GM12873 (cell line): ENCODE measurements at regions not wholly inside any gene's neighbourhood (a gene's known extent, or its start where the extent isn't known, plus 50 kb on each side); places are given as distances from the start of the nearest gene placed in this dataset.
A peak's percentile ranks its signal among the peaks of the same experiment; 100 is the strongest.

ENCODE experiments used
- CTCF ChIP-seq: IDR thresholded peaks from 2 replicates; pipeline ENCODE4 v1.5.1; 2012; ENCODE audit warnings: low read depth, mild to moderate bottlenecking, moderate library complexity, low read length, control low read depth; ENCODE audit not compliant: insufficient read depth; ENCODE audit errors: missing control alignments

DNA sequence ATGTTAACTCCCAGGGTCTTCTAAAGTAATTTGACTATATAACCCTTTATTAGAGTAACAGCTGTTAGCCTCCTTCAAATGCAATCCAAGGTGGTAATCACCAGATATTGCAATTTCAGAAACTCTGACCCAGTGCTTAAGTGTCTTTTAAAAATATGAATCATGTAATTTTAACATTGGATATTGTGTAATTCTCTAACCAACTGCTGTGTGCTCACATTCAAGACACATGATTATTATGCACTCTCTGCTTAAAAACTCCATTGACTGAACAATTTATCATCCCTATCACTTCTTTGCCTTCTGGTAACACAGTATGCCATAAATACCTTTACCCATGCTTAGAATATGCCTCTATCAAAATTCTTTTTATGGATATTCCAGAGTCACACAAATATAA, 537.4 kb upstream of the RGS18 start:
- no peak for TF ChIP-seq CTCF

- no peak for TF ChIP-seq CTCF
Measured at GRCh38 chr1:191624044-191624443, 534.2 kb upstream of the RGS18 start.

GRCh38 chr1:191629836-191630235, 528.4 kb upstream of the RGS18 start:
- peak; percentile 20 for TF ChIP-seq CTCF

DNA sequence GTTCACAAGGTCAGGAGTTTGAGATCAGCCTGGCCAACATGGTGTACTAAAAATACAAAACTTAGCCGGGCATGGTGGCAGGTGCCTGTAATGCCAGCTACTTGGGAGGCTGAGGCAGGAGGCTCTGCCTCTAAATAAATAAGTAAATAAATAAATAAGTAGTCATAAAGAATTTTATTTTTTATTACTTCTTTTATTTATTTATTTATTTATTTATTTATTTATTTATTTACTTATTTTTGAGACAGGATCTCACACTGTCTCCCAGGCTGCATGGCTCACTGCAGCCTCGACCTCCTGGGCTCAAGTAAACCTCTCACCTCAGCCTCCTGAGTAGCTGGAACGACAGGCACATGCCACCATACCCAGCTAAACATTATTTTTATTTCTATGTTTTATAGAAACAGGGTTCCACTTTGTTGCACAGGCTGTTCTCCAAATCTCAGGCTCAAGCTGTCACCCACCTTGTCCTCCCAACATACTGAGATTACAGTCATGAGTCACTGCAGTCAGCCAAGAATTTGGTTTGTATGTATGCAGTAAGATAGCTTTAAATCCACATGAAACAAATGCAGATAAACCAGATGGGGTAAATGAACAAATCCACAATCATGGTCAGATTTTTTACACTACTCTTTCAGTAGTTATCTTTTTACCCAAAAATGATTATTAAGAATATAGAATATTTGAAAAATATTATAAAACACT, 523.3 kb upstream of the RGS18 start:
- TF ChIP-seq CTCF = no peak

- TF ChIP-seq CTCF = no peak
Measured at GRCh38 chr1:191636345-191636744, 521.9 kb upstream of the RGS18 start.

DNA sequence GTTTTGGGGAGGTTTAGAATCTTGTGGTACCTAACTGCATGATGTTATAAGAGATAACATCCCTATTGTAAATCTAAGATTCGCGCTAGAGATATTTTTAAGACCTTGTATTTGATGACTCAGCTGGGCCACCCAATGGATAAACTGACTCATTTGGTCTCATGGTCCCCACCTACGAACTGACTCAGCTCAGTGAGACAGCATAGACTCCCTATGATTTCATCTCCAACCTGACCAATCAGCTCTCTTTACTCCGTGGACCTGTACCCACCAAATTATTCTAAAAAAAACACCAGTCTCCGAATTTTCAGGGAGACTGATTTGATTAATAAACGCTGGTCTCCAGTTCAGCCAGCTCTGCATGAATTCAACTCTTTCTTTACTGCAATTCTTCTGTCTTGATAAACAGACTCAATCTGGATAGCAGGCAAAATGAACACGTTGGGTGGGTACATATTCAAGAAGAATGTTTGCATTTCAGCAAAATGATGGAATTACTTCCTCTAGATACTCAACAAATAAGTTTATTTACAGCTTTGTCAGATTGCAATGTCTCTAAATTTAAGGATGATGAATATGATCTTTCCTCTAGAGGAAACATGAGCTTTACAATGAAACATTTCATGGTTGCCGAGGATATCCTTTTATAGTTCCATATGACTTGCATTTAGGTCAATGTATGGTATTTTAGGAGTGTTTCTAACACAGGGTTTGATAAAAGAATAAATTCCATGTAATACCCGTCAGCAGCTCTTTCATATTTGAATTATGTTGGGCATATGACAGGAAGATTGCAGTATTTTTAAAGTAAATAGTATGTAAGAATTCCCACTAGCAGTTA, 516.6 kb upstream of the RGS18 start:
- no peak for TF ChIP-seq CTCF

- no peak for TF ChIP-seq CTCF
Measured at GRCh38 chr1:191643060-191643459, 515.2 kb upstream of the RGS18 start.
